Choroid plexus epithelial cell (primary cell): ENCODE measurements at regions not wholly inside any gene's neighbourhood (a gene's known extent, or its start where the extent isn't known, plus 50 kb on each side); places are given as distances from the start of the nearest gene placed in this dataset.

ENCODE experiments used
- DNase-seq: peaks from one replicate; pipeline ENCODE4 v3.0.0-alpha.2; 2010; ENCODE audit warnings: low read depth
- H3K4me3 ChIP-seq: 2 replicates; pipeline ENCODE4 v1.5.1; 2011; ENCODE audit warnings: low read depth, mild to moderate bottlenecking, control low read depth, low read length, moderate library complexity
- CTCF ChIP-seq: conservative IDR thresholded peaks from 2 replicates; pipeline ENCODE4 v1.5.1; 2011; ENCODE audit warnings: low read depth, mild to moderate bottlenecking, control low read depth, inconsistent platforms, low read length, moderate library complexity

- no peak overlapping the region for H3K4me3 ChIP-seq
- no peak for DNase-seq
- TF ChIP-seq CTCF, result no peak
These were observed 149.8 kb upstream of the DCC start for GRCh38 chr18:52190195-52190594.

GRCh38 chr18:52190631-52191030 lies 149.4 kb upstream of the DCC start:
- no peak for TF ChIP-seq CTCF
- H3K4me3 ChIP-seq, result no peak overlapping the region
- no peak for DNase-seq

GRCh38 chr18:52200406-52200805 lies 139.6 kb upstream of the DCC start:
- TF ChIP-seq CTCF, result no peak
- H3K4me3 ChIP-seq, result no peak overlapping the region
- DNase-seq, result no peak

- no peak for DNase-seq
- TF ChIP-seq CTCF, result no peak
- no peak overlapping the region for H3K4me3 ChIP-seq
These were observed 138.9 kb upstream of the DCC start for GRCh38 chr18:52200921-52201663.

- TF ChIP-seq CTCF, result no peak
- no peak overlapping the region for H3K4me3 ChIP-seq
- DNase-seq, result no peak
These were observed 131.4 kb upstream of the DCC start for GRCh38 chr18:52208646-52209045.

GRCh38 chr18:52216109-52216508 lies 123.9 kb upstream of the DCC start:
- no peak for DNase-seq

More at GRCh38 chr18:52216109-52216508, 123.9 kb upstream of the DCC start:
- no peak overlapping the region for H3K4me3 ChIP-seq
- TF ChIP-seq CTCF, result no peak
